HL-60 (cell line): ENCODE measurements at regions not wholly inside any gene's neighbourhood (a gene's known extent, or its start where the extent isn't known, plus 50 kb on each side); places are given as distances from the start of the nearest gene placed in this dataset.

ENCODE experiments used
- DNase-seq, 2 experiments: peaks; one replicate each; pipeline ENCODE4 v3.0.0-alpha.2; 2010 to 2020; ENCODE audit warnings: low read depth in 1 of 2, low spot score in 1 of 2
- H3K27ac ChIP-seq: fragments of 250-450 bp; sonication (Bioruptor Pico); replicated peaks from 2 replicates; pipeline ENCODE4 v1.5.1; 2020; ENCODE audit warnings: mild to moderate bottlenecking, moderate library complexity
- H3K27me3 ChIP-seq: fragments of 250-450 bp; sonication (Bioruptor Pico); 2 replicates; pipeline ENCODE4 v1.5.1; 2021; ENCODE audit warnings: mild to moderate bottlenecking, moderate library complexity; ENCODE audit not compliant: insufficient read depth, poor library complexity, severe bottlenecking
- H3K4me3 ChIP-seq: replicated peaks from 2 replicates; pipeline ENCODE4 v1.5.1; 2011; ENCODE audit warnings: mild to moderate bottlenecking, control low read depth, low read length; ENCODE audit not compliant: insufficient read depth
- GABPA ChIP-seq: IDR thresholded peaks from 2 replicates; pipeline ENCODE4 v1.6.1; 2012; ENCODE audit warnings: low read depth
- POLR2AphosphoS5 ChIP-seq: IDR thresholded peaks from 2 replicates; pipeline ENCODE4 v1.6.1; 2012; ENCODE audit warnings: low read depth
- REST ChIP-seq: IDR thresholded peaks from 2 replicates; pipeline ENCODE4 v1.6.1; 2012; ENCODE audit warnings: low read depth; ENCODE audit not compliant: insufficient replicate concordance
- SPI1 ChIP-seq: IDR thresholded peaks from 2 replicates; pipeline ENCODE4 v1.6.1; 2012; ENCODE audit warnings: low read depth, mild to moderate bottlenecking, borderline replicate concordance
- TF ChIP-seq, protein P1 (sequence below): IDR thresholded peaks from one replicate; pipeline ENCODE4 v1.5.1; 2011; ENCODE audit warnings: low read length, control low read depth, inconsistent platforms; ENCODE audit not compliant: insufficient read depth

DNA sequence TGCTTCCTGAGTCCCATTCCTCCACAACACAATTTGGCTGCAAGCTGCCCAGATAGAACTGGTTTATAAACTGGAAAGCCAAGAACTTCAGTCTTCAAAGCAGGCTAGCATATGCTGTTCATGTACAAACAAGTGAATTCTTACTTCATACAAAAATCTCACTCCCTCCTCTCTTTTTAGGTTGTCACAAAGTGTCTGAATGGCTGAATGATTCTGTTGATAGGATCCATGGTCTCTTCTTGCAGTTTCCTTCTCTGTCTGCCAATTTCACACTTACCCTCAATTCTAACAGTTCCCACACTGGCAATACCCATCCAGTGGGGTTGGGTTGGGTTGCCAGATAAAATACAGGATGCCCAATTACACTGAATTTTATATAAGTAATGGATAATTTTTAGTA, 363.5 kb downstream of the DEPDC1B start:
- no peaks in the 10 kb centered on the region for H3K27me3 ChIP-seq
- no peak overlapping the region for H3K27ac ChIP-seq
- TF ChIP-seq SPI1 (no peak), POLR2AphosphoS5 (no peak), REST (no peak), GABPA (no peak)
- TF ChIP-seq, protein P1, sequence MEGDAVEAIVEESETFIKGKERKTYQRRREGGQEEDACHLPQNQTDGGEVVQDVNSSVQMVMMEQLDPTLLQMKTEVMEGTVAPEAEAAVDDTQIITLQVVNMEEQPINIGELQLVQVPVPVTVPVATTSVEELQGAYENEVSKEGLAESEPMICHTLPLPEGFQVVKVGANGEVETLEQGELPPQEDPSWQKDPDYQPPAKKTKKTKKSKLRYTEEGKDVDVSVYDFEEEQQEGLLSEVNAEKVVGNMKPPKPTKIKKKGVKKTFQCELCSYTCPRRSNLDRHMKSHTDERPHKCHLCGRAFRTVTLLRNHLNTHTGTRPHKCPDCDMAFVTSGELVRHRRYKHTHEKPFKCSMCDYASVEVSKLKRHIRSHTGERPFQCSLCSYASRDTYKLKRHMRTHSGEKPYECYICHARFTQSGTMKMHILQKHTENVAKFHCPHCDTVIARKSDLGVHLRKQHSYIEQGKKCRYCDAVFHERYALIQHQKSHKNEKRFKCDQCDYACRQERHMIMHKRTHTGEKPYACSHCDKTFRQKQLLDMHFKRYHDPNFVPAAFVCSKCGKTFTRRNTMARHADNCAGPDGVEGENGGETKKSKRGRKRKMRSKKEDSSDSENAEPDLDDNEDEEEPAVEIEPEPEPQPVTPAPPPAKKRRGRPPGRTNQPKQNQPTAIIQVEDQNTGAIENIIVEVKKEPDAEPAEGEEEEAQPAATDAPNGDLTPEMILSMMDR: no peak
- no peak for DNase-seq
- no peak overlapping the region for H3K4me3 ChIP-seq

- Histone ChIP-seq H3K4me3 (no peak overlapping the region), H3K27me3 (no peaks in the 10 kb centered on the region), H3K27ac (no peak overlapping the region)
- no peak for TF ChIP-seq POLR2AphosphoS5
- TF ChIP-seq, protein P1: no peak
- TF ChIP-seq GABPA: no peak
- TF ChIP-seq SPI1: no peak
- no peak for DNase-seq
Observed at GRCh38 chr5:60335913-60336312, 364.1 kb downstream of the DEPDC1B start.

GRCh38 chr5:60334281-60334713, 365.7 kb downstream of the DEPDC1B start:
- H3K27me3 ChIP-seq: no peaks in the 10 kb centered on the region
- no peak overlapping the region for H3K27ac ChIP-seq
- TF ChIP-seq, protein P1: no peak
- TF ChIP-seq REST (no peak), SPI1 (no peak), POLR2AphosphoS5 (no peak), GABPA (no peak)
- no peak for DNase-seq
- H3K4me3 ChIP-seq: no peak overlapping the region

- Histone ChIP-seq H3K27ac (no peak overlapping the region), H3K4me3 (no peak overlapping the region), H3K27me3 (no peaks in the 10 kb centered on the region)
- no peak for DNase-seq
- TF ChIP-seq REST: no peak
- TF ChIP-seq, protein P1: no peak
- TF ChIP-seq POLR2AphosphoS5: no peak
- TF ChIP-seq SPI1: no peak
- TF ChIP-seq GABPA: no peak
Observed at GRCh38 chr5:60333005-60333571, 366.9 kb downstream of the DEPDC1B start.
